ENCODE measurements at regions not wholly inside any gene's neighbourhood (a gene's known extent, or its start where the extent isn't known, plus 50 kb on each side); places are given as distances from the start of the nearest gene placed in this dataset.
"Not testable (repeated sequence)": the region's sequence is repeated elsewhere in the genome, so short reads cannot be mapped to it uniquely, and the experiment has no call there.

DNA sequence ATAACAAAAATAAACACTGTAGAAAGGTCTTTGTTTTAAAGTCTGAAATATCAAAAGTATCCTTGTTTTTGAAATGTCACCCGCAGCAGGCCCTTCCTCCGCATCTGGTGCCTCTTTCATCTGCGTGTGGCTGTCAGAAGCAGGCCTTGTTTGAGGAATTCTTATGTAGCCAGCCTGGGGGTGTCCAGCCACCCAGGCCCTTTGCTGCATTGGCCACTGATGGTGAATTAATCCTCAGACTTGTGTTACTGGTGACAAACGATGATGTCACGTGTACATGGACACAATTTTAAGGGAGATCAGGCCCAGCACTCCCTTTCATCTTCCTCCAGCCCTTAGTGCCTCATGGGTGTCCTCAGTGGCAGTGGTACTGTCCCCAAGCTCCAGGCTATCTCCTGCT, 208.0 kb upstream of the GALNT2 start:
- H3K4me3 ChIP-seq (ENCODE audit: low read depth, low read length) = no peak overlapping the region
- TF ChIP-seq, protein P1, sequence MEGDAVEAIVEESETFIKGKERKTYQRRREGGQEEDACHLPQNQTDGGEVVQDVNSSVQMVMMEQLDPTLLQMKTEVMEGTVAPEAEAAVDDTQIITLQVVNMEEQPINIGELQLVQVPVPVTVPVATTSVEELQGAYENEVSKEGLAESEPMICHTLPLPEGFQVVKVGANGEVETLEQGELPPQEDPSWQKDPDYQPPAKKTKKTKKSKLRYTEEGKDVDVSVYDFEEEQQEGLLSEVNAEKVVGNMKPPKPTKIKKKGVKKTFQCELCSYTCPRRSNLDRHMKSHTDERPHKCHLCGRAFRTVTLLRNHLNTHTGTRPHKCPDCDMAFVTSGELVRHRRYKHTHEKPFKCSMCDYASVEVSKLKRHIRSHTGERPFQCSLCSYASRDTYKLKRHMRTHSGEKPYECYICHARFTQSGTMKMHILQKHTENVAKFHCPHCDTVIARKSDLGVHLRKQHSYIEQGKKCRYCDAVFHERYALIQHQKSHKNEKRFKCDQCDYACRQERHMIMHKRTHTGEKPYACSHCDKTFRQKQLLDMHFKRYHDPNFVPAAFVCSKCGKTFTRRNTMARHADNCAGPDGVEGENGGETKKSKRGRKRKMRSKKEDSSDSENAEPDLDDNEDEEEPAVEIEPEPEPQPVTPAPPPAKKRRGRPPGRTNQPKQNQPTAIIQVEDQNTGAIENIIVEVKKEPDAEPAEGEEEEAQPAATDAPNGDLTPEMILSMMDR (conservative IDR thresholded peaks at IDR 0.05; ENCODE audit: low read depth, low read length) = no peak
- DNase-seq (ENCODE audit: low read depth) = no peak

DNA sequence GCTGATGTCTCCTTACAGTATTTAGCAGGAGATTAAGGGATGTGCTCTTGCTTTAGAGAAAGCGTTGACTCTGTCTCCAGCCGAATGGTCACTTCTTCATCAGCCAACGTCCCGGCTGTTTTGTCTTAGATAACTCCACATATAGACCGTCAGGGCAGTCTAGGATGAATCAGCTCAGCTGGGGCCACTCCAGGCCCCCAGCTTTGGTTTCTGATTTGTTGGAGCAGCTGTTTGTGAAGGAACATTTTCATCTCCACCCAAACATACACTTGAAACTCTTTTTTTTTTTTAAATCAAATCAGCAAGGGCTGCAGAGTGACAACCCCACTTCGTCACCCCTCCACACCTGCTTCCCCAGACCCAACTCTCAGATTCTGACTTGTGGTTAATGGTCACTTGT, 206.1 kb upstream of the GALNT2 start:
- no peak for DNase-seq (ENCODE audit: low read depth)
- TF ChIP-seq, protein P1 (conservative IDR thresholded peaks at IDR 0.05; ENCODE audit: low read depth, low read length) = no peak

DNA sequence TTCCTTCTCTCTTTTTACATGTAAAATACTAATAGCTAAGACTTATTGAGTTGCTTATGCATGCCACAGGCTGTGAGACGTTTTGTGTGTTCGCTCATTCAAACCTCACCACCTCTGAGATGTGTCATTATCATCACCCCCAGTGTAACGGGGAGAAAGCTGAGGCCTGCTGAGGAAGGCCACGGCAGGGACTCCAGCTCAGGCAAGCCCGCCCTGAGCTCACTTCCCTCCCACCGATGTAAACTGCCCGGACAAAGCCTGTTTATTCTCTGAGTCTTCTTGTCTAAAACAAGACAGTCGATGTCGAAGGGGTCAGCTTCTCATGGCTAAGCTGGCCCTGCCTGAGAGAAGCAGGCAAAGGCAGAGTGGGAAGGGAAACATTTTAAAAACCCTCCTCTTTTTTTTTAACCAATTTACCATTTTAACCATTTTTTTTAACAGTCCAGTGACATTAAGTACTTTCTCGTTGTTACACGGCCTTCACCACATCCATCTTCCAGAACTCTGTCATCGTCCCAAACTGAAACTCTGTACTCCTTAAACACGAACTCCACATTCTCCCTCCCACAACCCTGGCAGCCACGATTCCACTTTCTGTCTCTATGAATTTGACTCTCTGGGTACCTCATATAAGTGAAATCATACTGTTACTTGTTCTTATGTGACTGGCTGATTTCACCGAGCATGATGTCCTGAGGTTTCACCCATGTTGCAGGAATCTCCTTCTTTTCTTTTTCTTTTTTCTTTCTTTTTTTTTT, 204.8 kb upstream of the GALNT2 start:
- TF ChIP-seq, protein P1 (conservative IDR thresholded peaks at IDR 0.05; ENCODE audit: low read depth, low read length) = no peak
- H3K4me3 ChIP-seq (ENCODE audit: low read depth, low read length) = no peak overlapping the region
- peak; percentile 13 for DNase-seq (ENCODE audit: low read depth)

More for the DNA sequence above, 206.1 kb upstream of the GALNT2 start:
- no peak overlapping the region for H3K4me3 ChIP-seq (ENCODE audit: low read depth, low read length)

DNA sequence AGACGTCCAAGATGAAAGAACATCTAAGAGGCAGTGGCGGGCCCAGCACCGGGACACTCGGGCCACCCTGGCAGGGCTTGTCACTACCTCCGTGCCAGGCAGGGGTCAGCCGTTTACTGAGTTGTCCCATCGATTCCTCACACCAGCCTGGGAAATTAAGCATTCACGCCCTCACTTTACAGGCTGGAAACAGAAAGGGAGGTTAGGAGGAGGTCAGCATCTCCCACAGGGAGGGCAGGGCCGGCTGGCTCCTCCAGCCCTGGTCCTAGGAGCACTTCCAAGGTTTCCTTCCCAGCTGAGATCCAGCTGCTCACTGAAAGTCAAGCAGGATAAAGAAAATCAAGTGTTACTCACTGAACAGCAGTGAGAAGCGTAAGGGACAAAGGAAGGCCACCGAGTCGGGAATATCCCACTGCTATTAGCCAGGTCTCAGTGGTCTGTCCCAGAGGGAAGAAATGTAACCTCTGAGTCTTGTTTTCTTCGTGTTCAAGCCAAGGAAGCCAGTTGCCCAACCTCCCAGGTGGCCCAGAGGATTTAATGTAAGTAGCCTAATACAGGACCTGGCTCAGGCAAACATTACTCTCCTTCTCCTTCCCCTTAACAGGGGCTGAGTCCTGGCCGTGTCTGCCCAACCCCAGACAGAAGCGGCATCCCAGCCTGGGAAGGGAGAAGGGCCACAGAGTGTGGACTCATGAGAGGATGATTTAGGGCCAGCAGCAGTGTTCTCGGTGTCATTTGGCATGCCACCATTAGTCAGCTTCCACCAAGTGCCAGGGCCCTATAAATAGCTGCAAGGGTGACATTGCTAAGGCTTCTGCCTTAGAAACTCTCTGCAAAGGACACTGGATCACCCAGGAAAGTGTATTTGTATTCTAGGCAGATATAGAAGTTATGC, 203.1 kb upstream of the GALNT2 start:
- DNase-seq (ENCODE audit: low read depth) = no peak
- no peak overlapping the region for H3K4me3 ChIP-seq (ENCODE audit: low read depth, low read length)
- TF ChIP-seq, protein P1 (conservative IDR thresholded peaks at IDR 0.05; ENCODE audit: low read depth, low read length) = no peak

DNA sequence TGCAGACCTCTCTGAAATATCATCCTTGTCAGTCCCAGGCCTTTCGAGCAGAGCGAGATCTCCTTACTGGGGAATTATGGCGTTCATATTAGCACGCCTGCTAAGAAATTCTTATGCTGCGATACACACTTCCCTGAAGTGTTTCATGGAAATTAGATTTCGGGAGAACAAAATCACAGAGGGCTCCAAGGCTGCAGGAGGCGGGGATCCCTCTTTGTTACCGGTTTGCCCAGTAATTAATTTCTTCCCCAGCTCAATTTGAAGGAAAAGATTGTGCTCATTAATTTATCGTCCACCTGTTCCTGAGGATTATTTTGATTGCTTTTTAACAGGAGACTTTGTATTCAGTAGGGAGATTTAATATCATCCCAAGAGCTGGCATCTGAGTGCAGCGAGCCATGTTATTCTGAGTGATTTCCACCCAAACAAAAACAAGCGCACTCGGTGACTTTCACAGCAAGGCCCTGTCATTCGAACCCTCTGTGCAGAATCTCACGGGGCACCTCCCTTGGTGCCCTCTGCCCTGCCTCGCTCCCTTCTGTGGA, 202.3 kb upstream of the GALNT2 start:
- no peak for DNase-seq (ENCODE audit: low read depth)
- no peak overlapping the region for H3K4me3 ChIP-seq (ENCODE audit: low read depth, low read length)
- TF ChIP-seq, protein P1 (conservative IDR thresholded peaks at IDR 0.05; ENCODE audit: low read depth, low read length) = no peak

DNA sequence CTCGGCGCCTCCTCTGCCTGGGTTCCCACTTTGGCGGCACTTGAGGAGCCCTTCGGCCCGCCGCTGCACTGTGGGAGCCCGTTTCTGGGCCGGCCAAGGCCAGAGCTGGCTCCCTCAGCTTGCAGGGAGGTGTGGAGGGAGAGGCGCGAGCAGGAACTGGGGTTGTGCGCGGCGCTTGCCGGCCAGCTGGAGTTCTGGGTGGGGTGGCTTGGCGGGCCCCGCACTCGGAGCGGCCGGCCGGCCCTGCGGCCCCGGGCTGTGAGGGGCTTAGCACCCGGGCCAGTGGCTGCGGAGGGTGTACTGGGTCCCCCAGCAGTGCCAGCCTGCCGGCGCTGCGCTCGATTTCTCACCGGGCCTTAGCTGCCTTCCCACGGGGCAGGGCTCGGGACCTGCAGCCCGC, 201.7 kb upstream of the GALNT2 start:
- H3K4me3 ChIP-seq (ENCODE audit: low read depth, low read length); DNase-seq (ENCODE audit: low read depth): not testable (repeated sequence)

DNA sequence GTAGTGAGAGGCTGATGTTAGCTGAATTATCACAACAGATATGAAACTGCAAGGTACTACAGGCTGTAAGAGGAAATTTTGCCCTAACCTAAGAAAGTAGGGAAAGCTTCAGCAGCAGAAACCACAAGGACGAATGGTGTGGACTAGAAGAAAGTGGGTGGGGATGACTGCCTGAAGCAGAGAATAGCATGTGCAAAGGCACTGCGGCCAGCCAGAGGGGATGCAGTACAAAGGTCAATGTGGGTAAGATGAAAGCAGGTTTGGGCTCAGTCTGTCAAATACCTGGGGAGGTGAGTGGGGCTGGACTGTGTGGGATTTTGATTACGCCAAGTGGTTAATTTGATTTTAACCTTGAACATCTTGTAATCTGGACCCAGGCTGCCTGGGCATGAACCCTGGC, 199.3 kb upstream of the GALNT2 start:
- H3K4me3 ChIP-seq (ENCODE audit: low read depth, low read length) = no peak overlapping the region
- TF ChIP-seq, protein P1 (conservative IDR thresholded peaks at IDR 0.05; ENCODE audit: low read depth, low read length) = no peak
- DNase-seq (ENCODE audit: low read depth) = no peak
